OCI-LY1 (cell line): ENCODE measurements at regions not wholly inside any gene's neighbourhood (a gene's known extent, or its start where the extent isn't known, plus 50 kb on each side); places are given as distances from the start of the nearest gene placed in this dataset.

ENCODE experiments used
- CTCF ChIP-seq: fragments of 200-600 bp; sonication (generic), shearing (Covaris generic); IDR thresholded peaks from 2 replicates; pipeline ENCODE4 v1.5.1; 2017; ENCODE audit warnings: mild to moderate bottlenecking, antibody characterized with exemption, low read length, moderate library complexity, mixed read lengths
- EZH2 ChIP-seq: fragments of 200-600 bp; sonication (generic), shearing (Covaris generic); IDR thresholded peaks from 2 replicates; pipeline ENCODE4 v1.8.0; 2017; ENCODE audit warnings: borderline replicate concordance, mixed run types, mild to moderate bottlenecking, antibody characterized with exemption, low read length, moderate library complexity, mixed read lengths

GRCh38 chr20:7323957-7324356 is 556.5 kb downstream of the BMP2 start:
- TF ChIP-seq EZH2: no peak
- no peak for TF ChIP-seq CTCF
